Endothelial cell of umbilical vein (primary cell): ENCODE measurements at regions not wholly inside any gene's neighbourhood (a gene's known extent, or its start where the extent isn't known, plus 50 kb on each side); places are given as distances from the start of the nearest gene placed in this dataset.

Experiments
- BruUV-seq: library from RNA; stranded (reverse); fragments of 400-500 nt; replicated peaks from 2 replicates; lab custom pipeline; 2021; lab: Mats Ljungman, UMichigan
- CTCF ChIA-PET: fragments of 300-600, 350-600 bp; sonication (Branson Sonifier 250); formaldehyde crosslinking; loops from one replicate; lab custom pipeline; 2021; ENCODE audit warnings: antibody characterized with exemption, inconsistent platforms; lab: Charles Lee
- POLR2A ChIA-PET: fragments of 300-600, 350-600 bp; sonication (Branson Sonifier 250); formaldehyde crosslinking; loops from one replicate; lab custom pipeline; 2021; ENCODE audit warnings: antibody characterized with exemption, inconsistent platforms; lab: Charles Lee
- DNase-seq: peaks from one replicate; pipeline ENCODE4 v3.0.0-alpha.2; 2011; ENCODE audit warnings: low read depth, low spot score
- FAIRE-seq: peaks from 2 replicates; lab custom pipeline; 2011; peaks lifted over from hg19 to GRCh38; lab: Jason Lieb, UNC
- H2AFZ ChIP-seq: 2 replicates; pipeline ENCODE4 v1.6.0; 2012; ENCODE audit warnings: low read depth, low read length, control low read depth, inconsistent platforms
- H3K27ac ChIP-seq: 2 replicates; pipeline ENCODE4 v1.5.1; 2011; ENCODE audit warnings: low read depth, mild to moderate bottlenecking, control low read depth, low read length, moderate library complexity; ENCODE audit not compliant: insufficient read depth
- H3K27me3 ChIP-seq, 2 experiments: 2 replicates each; pipeline versions ENCODE4 v1.6.0 to v1.6.1; 2011; ENCODE audit warnings: low read length in 2 of 2, mixed read lengths in 1 of 2; ENCODE audit not compliant: control insufficient read depth in 2 of 2, insufficient read depth in 2 of 2
- H3K36me3 ChIP-seq, 2 experiments: 2 replicates in 1 of 2; 3 replicates in 1 of 2; pipeline ENCODE4 v1.5.1; 2011; ENCODE audit warnings: low read length in 2 of 2, mild to moderate bottlenecking in 1 of 2, moderate library complexity in 1 of 2; ENCODE audit not compliant: control insufficient read depth in 2 of 2, insufficient read depth in 2 of 2; ENCODE audit errors: extremely low read depth in 1 of 2
- H3K4me1 ChIP-seq: 3 replicates; pipeline ENCODE4 v1.5.1; 2011; ENCODE audit warnings: mild to moderate bottlenecking, low read length; ENCODE audit not compliant: control insufficient read depth, insufficient read depth; ENCODE audit errors: extremely low read depth
- H3K4me2 ChIP-seq: 2 replicates; pipeline ENCODE4 v1.6.1; 2011; ENCODE audit warnings: low read length, control low read depth, mixed read lengths; ENCODE audit not compliant: insufficient read depth
- H3K4me3 ChIP-seq, 3 experiments: fragments of 200-600 bp in 1 of 3; sonication (generic), shearing (Covaris generic) in 1 of 3; replicated peaks in 1 of 3; 2 replicates each; pipeline ENCODE4 v1.5.1; 2011 to 2016; ENCODE audit warnings: control low read depth in 3 of 3, low read length in 3 of 3, mild to moderate bottlenecking in 2 of 3, inconsistent platforms in 1 of 3, low read depth in 1 of 3, moderate library complexity in 1 of 3; ENCODE audit not compliant: insufficient read depth in 1 of 3
- H3K79me2 ChIP-seq: 2 replicates; pipeline ENCODE4 v1.6.0; 2012; ENCODE audit warnings: low read length, inconsistent platforms; ENCODE audit not compliant: control insufficient read depth, insufficient read depth
- H3K9ac ChIP-seq: replicated peaks from 2 replicates; pipeline ENCODE3; 2011; ENCODE audit warnings: low read length, control low read depth; ENCODE audit not compliant: insufficient read depth; ENCODE audit errors: extremely low read depth
- H3K9me1 ChIP-seq: replicated peaks from 3 replicates; pipeline ENCODE4 v1.6.0; 2011; ENCODE audit warnings: mild to moderate bottlenecking, low read length; ENCODE audit not compliant: control insufficient read depth, insufficient read depth; ENCODE audit errors: extremely low read depth
- H3K9me3 ChIP-seq: replicated peaks from 2 replicates; pipeline ENCODE4 v1.5.1; 2012; ENCODE audit warnings: low read length, inconsistent platforms; ENCODE audit not compliant: control insufficient read depth, insufficient read depth
- H4K20me1 ChIP-seq: replicated peaks from 2 replicates; pipeline ENCODE3; 2011; ENCODE audit warnings: mild to moderate bottlenecking, low read length; ENCODE audit not compliant: control insufficient read depth, insufficient read depth; ENCODE audit errors: extremely low read depth
- CTCF ChIP-seq, 2 donors: IDR thresholded peaks; 1 replicate in 1 of 2; 2 replicates in 1 of 2; pipeline ENCODE4 v1.5.1; 2011; ENCODE audit warnings: low read length in 2 of 2, mild to moderate bottlenecking in 2 of 2, moderate library complexity in 2 of 2, control low read depth in 1 of 2, inconsistent platforms in 1 of 2, low read depth in 1 of 2; ENCODE audit not compliant: insufficient read depth in 1 of 2; ENCODE audit errors: extremely low read depth in 1 of 2
- EZH2 ChIP-seq: IDR thresholded peaks from 2 replicates; pipeline ENCODE4 v1.6.1; 2012; ENCODE audit warnings: borderline replicate concordance, low read depth, mild to moderate bottlenecking, moderate library complexity, low read length, inconsistent platforms; ENCODE audit not compliant: severe bottlenecking
- FOS ChIP-seq: IDR thresholded peaks from 2 replicates; pipeline ENCODE4 v1.6.1; 2011; ENCODE audit warnings: mild to moderate bottlenecking, low read length, moderate library complexity, borderline replicate concordance; ENCODE audit not compliant: insufficient read depth
- GATA2 ChIP-seq: IDR thresholded peaks from 2 replicates; pipeline ENCODE4 v1.7.0; 2011; ENCODE audit warnings: low read depth, mild to moderate bottlenecking, moderate library complexity, mixed read lengths, low read length; ENCODE audit not compliant: insufficient read length, insufficient read depth
- JUN ChIP-seq: IDR thresholded peaks from 2 replicates; pipeline ENCODE4 v1.6.1; 2011; ENCODE audit warnings: borderline replicate concordance, low read depth; ENCODE audit not compliant: insufficient read length, insufficient read depth
- MAX ChIP-seq: IDR thresholded peaks from 2 replicates; pipeline ENCODE4 v1.6.1; 2011; ENCODE audit not compliant: insufficient read depth, insufficient read length
- MYC ChIP-seq: IDR thresholded peaks from one replicate; pipeline ENCODE4 v1.6.1; 2011; ENCODE audit warnings: mild to moderate bottlenecking, low read depth, low read length
- POLR2A ChIP-seq: IDR thresholded peaks from 2 replicates; pipeline ENCODE4 v1.6.1; 2012; ENCODE audit warnings: low read depth, mild to moderate bottlenecking, control low read depth, low read length
- POLR2AphosphoS5 ChIP-seq: IDR thresholded peaks from 2 replicates; pipeline ENCODE4 v1.6.1; 2012; ENCODE audit warnings: low read depth, mild to moderate bottlenecking, control low read depth, low read length, moderate library complexity; ENCODE audit not compliant: insufficient read depth
- dilution Hi-C: fragments of 300-500 bp; cut with MboI; formaldehyde crosslinking; loops from one replicate; pipeline ENCODE4 v1.15.0; 2019; ENCODE audit warnings: low sequenced_read_pairs; ENCODE audit not compliant: extremely low pct_ligation_motif_present
- intact Hi-C: fragments of 100-400 bp; cut with micrococcal nuclease; formaldehyde crosslinking; loops from one replicate; pipeline ENCODE4 v1.10.0; 2022

- no peaks in the 10 kb centered on the region for H3K9me3 ChIP-seq
- H3K27me3 ChIP-seq, result peaks cover 0 to 4% of the 10 kb centered on the region in 2 experiments
- dilution Hi-C loops, result no loop called here
- FAIRE-seq (no peak), DNase-seq (no peak)
- H3K79me2 ChIP-seq, result no peaks in the 10 kb centered on the region
- H4K20me1 ChIP-seq, result no peaks in the 10 kb centered on the region
- ChIA-PET CTCF (interaction anchor here (0.6 to 0.9 kb wide), 2 partner anchors 24 to 256 kb away, joined by 3 read pairs; no protein-coding TSS in a partner anchor), POLR2A (no interaction called here)
- H3K9me1 ChIP-seq, result no peaks in the 10 kb centered on the region
- H3K4me3 ChIP-seq, result no peak overlapping the region
- TF ChIP-seq MAX (no peak), POLR2A (no peak), MYC (no peak), EZH2 (no peak), FOS (no peak), JUN (no peak), CTCF (IDR thresholded peaks at IDR 0.05; ENCODE audit: extremely low read depth in 1 of 2, insufficient read depth in 1 of 2, low read depth in 1 of 2, low read length in 2 of 2) (no peak), GATA2 (no peak), POLR2AphosphoS5 (no peak)
- no peak overlapping the region for H3K27ac ChIP-seq
- H3K4me2 ChIP-seq, result no peak overlapping the region
- no peak overlapping the region for H2AFZ ChIP-seq
- intact Hi-C loops, result loop anchor here (10.0 kb wide), 1 partner anchor 132 kb away; the partner anchor contains the start of gene ANO1
- H3K36me3 ChIP-seq, result no peaks in the 10 kb centered on the region
- H3K9ac ChIP-seq, result no peak overlapping the region
- BruUV-seq, result no TSS peak
- no peaks in the 10 kb centered on the region for H3K4me1 ChIP-seq
Measured at GRCh38 chr11:69942333-69942820, 123.2 kb upstream of the FGF3 start.
